ENCODE measurements at regions not wholly inside any gene's neighbourhood (a gene's known extent, or its start where the extent isn't known, plus 50 kb on each side); places are given as distances from the start of the nearest gene placed in this dataset.

DNA sequence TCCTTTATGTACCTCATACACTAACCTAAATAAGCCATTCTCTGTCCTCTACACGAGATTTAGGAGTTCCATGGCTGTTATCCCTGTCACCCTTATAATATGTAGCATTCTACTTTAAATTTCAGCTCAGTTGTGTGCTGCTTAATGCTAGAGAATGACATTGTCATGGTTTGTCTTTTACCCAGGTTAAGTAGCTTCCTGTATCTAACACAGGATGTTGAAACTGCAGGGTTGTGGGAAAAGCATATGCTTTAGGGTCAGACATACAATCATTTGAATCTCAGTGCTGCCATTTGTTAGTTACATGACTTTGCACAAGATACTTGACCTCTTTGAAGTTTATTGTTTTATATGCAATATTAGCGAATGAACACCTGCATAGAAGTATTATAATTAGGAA, 235.1 kb upstream of the CACNA2D1 start:
- TF ChIP-seq, protein P1, sequence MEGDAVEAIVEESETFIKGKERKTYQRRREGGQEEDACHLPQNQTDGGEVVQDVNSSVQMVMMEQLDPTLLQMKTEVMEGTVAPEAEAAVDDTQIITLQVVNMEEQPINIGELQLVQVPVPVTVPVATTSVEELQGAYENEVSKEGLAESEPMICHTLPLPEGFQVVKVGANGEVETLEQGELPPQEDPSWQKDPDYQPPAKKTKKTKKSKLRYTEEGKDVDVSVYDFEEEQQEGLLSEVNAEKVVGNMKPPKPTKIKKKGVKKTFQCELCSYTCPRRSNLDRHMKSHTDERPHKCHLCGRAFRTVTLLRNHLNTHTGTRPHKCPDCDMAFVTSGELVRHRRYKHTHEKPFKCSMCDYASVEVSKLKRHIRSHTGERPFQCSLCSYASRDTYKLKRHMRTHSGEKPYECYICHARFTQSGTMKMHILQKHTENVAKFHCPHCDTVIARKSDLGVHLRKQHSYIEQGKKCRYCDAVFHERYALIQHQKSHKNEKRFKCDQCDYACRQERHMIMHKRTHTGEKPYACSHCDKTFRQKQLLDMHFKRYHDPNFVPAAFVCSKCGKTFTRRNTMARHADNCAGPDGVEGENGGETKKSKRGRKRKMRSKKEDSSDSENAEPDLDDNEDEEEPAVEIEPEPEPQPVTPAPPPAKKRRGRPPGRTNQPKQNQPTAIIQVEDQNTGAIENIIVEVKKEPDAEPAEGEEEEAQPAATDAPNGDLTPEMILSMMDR (IDR thresholded peaks at IDR 0.05; ENCODE audit: insufficient read depth, low read depth, low read length), result no peak
- TF ChIP-seq EZH2 (IDR thresholded peaks at IDR 0.05; ENCODE audit: insufficient read depth, low read length), result no peak
